Renal cortex interstitium (tissue), 11 donors: ENCODE measurements at regions not wholly inside any gene's neighbourhood (a gene's known extent, or its start where the extent isn't known, plus 50 kb on each side); places are given as distances from the start of the nearest gene placed in this dataset.

ENCODE experiments used
- DNase-seq, 11 donors: peaks; one replicate each; pipeline ENCODE4 v3.0.0-alpha.2; 2013; ENCODE audit warnings: low read depth in 9 of 11, low spot score in 4 of 11; ENCODE audit errors: extremely low read depth in 1 of 11

- DNase-seq = no peak
Observed at GRCh38 chr5:136924490-136924889, 559.1 kb upstream of the TRPC7 start.

- no peak for DNase-seq
Observed at GRCh38 chr5:136910625-136911024, 545.3 kb upstream of the TRPC7 start.

- no peak for DNase-seq
Observed at GRCh38 chr5:136909906-136910305, 544.6 kb upstream of the TRPC7 start.

- no peak for DNase-seq
Observed at GRCh38 chr5:136907371-136907770, 542.0 kb upstream of the TRPC7 start.

- DNase-seq = no peak
Observed at GRCh38 chr5:136906545-136906944, 541.2 kb upstream of the TRPC7 start.

GRCh38 chr5:136905571-136905970 lies 540.2 kb upstream of the TRPC7 start:
- DNase-seq = no peak

GRCh38 chr5:136894070-136894469 lies 528.7 kb upstream of the TRPC7 start:
- no peak for DNase-seq

- DNase-seq = no peak
Observed at GRCh38 chr5:136892000-136892399, 526.7 kb upstream of the TRPC7 start.

GRCh38 chr5:136891175-136891972 lies 526.0 kb upstream of the TRPC7 start:
- no peak for DNase-seq

GRCh38 chr5:136890431-136891148 lies 525.2 kb upstream of the TRPC7 start:
- no peak for DNase-seq

GRCh38 chr5:136886608-136887007 lies 521.3 kb upstream of the TRPC7 start:
- no peak for DNase-seq

GRCh38 chr5:136864960-136865359 lies 499.6 kb upstream of the TRPC7 start:
- DNase-seq = no peak

GRCh38 chr5:136856648-136857047 lies 491.3 kb upstream of the TRPC7 start:
- DNase-seq = no peak

- no peak for DNase-seq
Observed at GRCh38 chr5:136853971-136854370, 488.6 kb upstream of the TRPC7 start.

GRCh38 chr5:136840601-136841000 lies 475.3 kb upstream of the TRPC7 start:
- no peak for DNase-seq

GRCh38 chr5:136836093-136836492 lies 470.7 kb upstream of the TRPC7 start:
- no peak for DNase-seq

- DNase-seq = no peak
Observed at GRCh38 chr5:136820848-136821247, 455.5 kb upstream of the TRPC7 start.

GRCh38 chr5:136819526-136820302 lies 454.4 kb upstream of the TRPC7 start:
- no peak for DNase-seq

GRCh38 chr5:136816327-136816726 lies 451.0 kb upstream of the TRPC7 start:
- no peak for DNase-seq
